K562 (cell line): ENCODE measurements at regions not wholly inside any gene's neighbourhood (a gene's known extent, or its start where the extent isn't known, plus 50 kb on each side); places are given as distances from the start of the nearest gene placed in this dataset.

Experiments
- ATAC-seq: fragments of 200-7000 bp; cut with Tn5 transposase; 3 replicates; pipeline ENCODE4 v1.9.1; 2020; ENCODE audit warnings: moderate library complexity
- BruUV-seq: library from RNA; stranded (reverse); fragments of 400-500 nt; replicated peaks from 2 replicates; lab custom pipeline; 2021; lab: Mats Ljungman, UMichigan
- CTCF ChIA-PET: fragments of 300-600 bp; formaldehyde crosslinking; extraction: SDS; loops from one replicate; lab custom pipeline; 2021; ENCODE audit warnings: low intra/inter-chr PET ratio; lab: Yijun Ruan, JAX
- POLR2A ChIA-PET: fragments of 300-600, 350-650 bp; sonication (Branson Sonifier 250); formaldehyde crosslinking; extraction: SDS; loops from one replicate; lab custom pipeline; 2021; ENCODE audit warnings: antibody characterized with exemption, inconsistent platforms; lab: Yijun Ruan, JAX
- DNase-seq, 4 experiments: peaks; one replicate each; pipeline versions ENCODE4 v3.0.0 to v3.0.0-alpha.2; 2011 to 2018; ENCODE audit warnings: low spot score in 3 of 4, mixed read lengths in 3 of 4; ENCODE audit errors: extremely low read depth in 1 of 4
- FAIRE-seq: peaks from 2 replicates; lab custom pipeline; 2011; peaks lifted over from hg19 to GRCh38; lab: Jason Lieb, UNC
- H2AFZ ChIP-seq: 2 replicates; pipeline ENCODE4 v1.6.0; 2011; ENCODE audit warnings: low read depth, low read length, control low read depth, inconsistent platforms
- H3K27ac ChIP-seq: fragments of 200-600 bp; 3 replicates; pipeline ENCODE4 v1.8.0; 2011; ENCODE audit warnings: low read depth, mild to moderate bottlenecking, control low read depth, inconsistent platforms, low read length, moderate library complexity, mixed read lengths; ENCODE audit errors: extremely low read depth
- H3K27me3 ChIP-seq, 2 experiments: fragments of 300-600 bp in 1 of 2; 2 replicates in 1 of 2; 3 replicates in 1 of 2; pipeline versions ENCODE4 v1.6.0 to v1.8.0; 2011; ENCODE audit warnings: inconsistent platforms in 2 of 2, low read length in 2 of 2, mild to moderate bottlenecking in 1 of 2, mixed read lengths in 1 of 2, moderate library complexity in 1 of 2; ENCODE audit not compliant: control insufficient read depth in 2 of 2, insufficient read depth in 2 of 2
- H3K36me3 ChIP-seq: fragments of 300-600 bp; 3 replicates; pipeline ENCODE4 v1.8.0; 2011; ENCODE audit warnings: mild to moderate bottlenecking, low read length, inconsistent platforms; ENCODE audit not compliant: control insufficient read depth, insufficient read depth
- H3K4me1 ChIP-seq, 2 experiments: fragments of 200-600 bp in 1 of 2; replicated peaks in 1 of 2; 2 replicates in 1 of 2; 3 replicates in 1 of 2; pipeline versions ENCODE4 v1.5.1 to v1.8.0; 2011; ENCODE audit warnings: inconsistent platforms in 2 of 2, low read length in 2 of 2, mild to moderate bottlenecking in 1 of 2, mixed read lengths in 1 of 2, moderate library complexity in 1 of 2; ENCODE audit not compliant: control insufficient read depth in 2 of 2, insufficient read depth in 2 of 2
- H3K4me2 ChIP-seq: 2 replicates; pipeline ENCODE4 v1.6.1; 2011; ENCODE audit warnings: low read length, control low read depth, inconsistent platforms, mixed read lengths; ENCODE audit not compliant: insufficient read depth
- H3K4me3 ChIP-seq: fragments of 200-600 bp; sonication (generic), shearing (Covaris generic); 2 replicates; pipeline ENCODE4 v1.5.1; 2016; ENCODE audit warnings: control low read depth, inconsistent platforms
- H3K79me2 ChIP-seq: fragments of 200-600 bp; 3 replicates; pipeline ENCODE4 v1.8.0; 2011; ENCODE audit warnings: low read length, inconsistent platforms; ENCODE audit not compliant: control insufficient read depth, insufficient read depth
- H3K9ac ChIP-seq, 2 experiments: 2 replicates each; pipeline versions ENCODE4 v1.6.0 to v1.6.1; 2011; ENCODE audit warnings: low read depth in 2 of 2, low read length in 2 of 2, control low read depth in 1 of 2, inconsistent platforms in 1 of 2, mild to moderate bottlenecking in 1 of 2, mixed read lengths in 1 of 2; ENCODE audit not compliant: insufficient read depth in 1 of 2
- H3K9me1 ChIP-seq: one replicate; pipeline ENCODE4 v1.6.0; 2011; ENCODE audit warnings: inconsistent platforms, mild to moderate bottlenecking, low read length, moderate library complexity; ENCODE audit not compliant: control insufficient read depth, insufficient read depth
- H3K9me3 ChIP-seq: replicated peaks from 2 replicates; pipeline ENCODE4 v1.5.1; 2011; ENCODE audit warnings: low read depth, low read length, inconsistent platforms; ENCODE audit not compliant: control insufficient read depth, insufficient read depth
- H4K20me1 ChIP-seq: replicated peaks from 2 replicates; pipeline ENCODE4 v1.6.1; 2011; ENCODE audit warnings: low read length, inconsistent platforms, mixed read lengths; ENCODE audit not compliant: control insufficient read depth, insufficient read depth
- ATF4 ChIP-seq: fragments of 450-650 bp; formaldehyde crosslinking; IDR thresholded peaks from 2 replicates; pipeline ENCODE4 v1.4.0; 2022; ENCODE audit warnings: mild to moderate bottlenecking, moderate library complexity
- CBX3 ChIP-seq, 2 experiments: IDR thresholded peaks; 1 replicate in 1 of 2; 2 replicates in 1 of 2; pipeline ENCODE4 v1.6.1; 2012; ENCODE audit warnings: inconsistent platforms in 2 of 2, low read length in 2 of 2, borderline replicate concordance in 1 of 2, control low read depth in 1 of 2
- CCNT2 ChIP-seq: IDR thresholded peaks from 2 replicates; pipeline ENCODE4 v1.6.1; 2011; ENCODE audit warnings: borderline replicate concordance, low read depth, mild to moderate bottlenecking, moderate library complexity, mixed read lengths, low read length; ENCODE audit not compliant: insufficient read length; ENCODE audit errors: extremely low read depth
- GTF2A2 ChIP-seq: IDR thresholded peaks from 2 replicates; pipeline ENCODE4 v1.6.1; 2016; ENCODE audit warnings: mild to moderate bottlenecking, missing genetic modification characterization, missing compliant biosample characterization
- KLF6 ChIP-seq: fragments of 250-450 bp; sonication (Bioruptor Pico); IDR thresholded peaks from 2 replicates; pipeline ENCODE4 v1.4.0; 2020; ENCODE audit warnings: mild to moderate bottlenecking, moderate library complexity, borderline replicate concordance
- NCOA1 ChIP-seq: fragments of 450-650 bp; IDR thresholded peaks from 2 replicates; pipeline ENCODE4 v1.6.1; 2016; ENCODE audit warnings: low read depth
- NFYB ChIP-seq: IDR thresholded peaks from 2 replicates; pipeline ENCODE4 v1.6.1; 2011; ENCODE audit warnings: mild to moderate bottlenecking, moderate library complexity; ENCODE audit not compliant: insufficient read length; ENCODE audit errors: extremely low read depth
- POLR3G ChIP-seq: IDR thresholded peaks from 2 replicates; pipeline ENCODE4 v1.6.1; 2011; ENCODE audit not compliant: insufficient read length, insufficient replicate concordance; ENCODE audit errors: extremely low read depth
- PTBP1 ChIP-seq: fragments of 200-400 bp; formaldehyde crosslinking; IDR thresholded peaks from 2 replicates; pipeline ENCODE4 v1.6.1; 2017; ENCODE audit warnings: low read depth, low read length
- RBBP5 ChIP-seq: fragments of 200-600 bp; sonication (generic); IDR thresholded peaks from 2 replicates; pipeline ENCODE4 v1.6.1; 2012; ENCODE audit warnings: borderline replicate concordance, mild to moderate bottlenecking, low read length, control low read depth, inconsistent platforms; ENCODE audit not compliant: insufficient read depth, poor library complexity, severe bottlenecking
- SAP30 ChIP-seq: fragments of 200-600 bp; sonication (generic); IDR thresholded peaks from 2 replicates; pipeline ENCODE4 v1.6.1; 2012; ENCODE audit warnings: borderline replicate concordance, low read depth, mild to moderate bottlenecking, moderate library complexity, low read length, control low read depth, inconsistent platforms; ENCODE audit not compliant: insufficient read depth, poor library complexity, severe bottlenecking
- TAF7 ChIP-seq: fragments of 450-650 bp; IDR thresholded peaks from 2 replicates; pipeline ENCODE4 v1.6.1; 2016; ENCODE audit warnings: missing genetic modification characterization, missing compliant biosample characterization
- ZBED1 ChIP-seq: IDR thresholded peaks from 2 replicates; pipeline ENCODE4 v1.6.1; 2014
- ZBTB5 ChIP-seq: fragments of 450-650 bp; IDR thresholded peaks from 2 replicates; pipeline ENCODE4 v1.6.1; 2017; ENCODE audit warnings: antibody characterized with exemption
- ZFP30 ChIP-seq: fragments of 250-450 bp; sonication (Bioruptor Pico); IDR thresholded peaks from 2 replicates; pipeline ENCODE4 v1.8.0; 2022; ENCODE audit warnings: moderate library complexity, mild to moderate bottlenecking, inconsistent platforms, borderline replicate concordance
- ZKSCAN3 ChIP-seq: fragments of 250-450 bp; sonication (Bioruptor Pico); IDR thresholded peaks from 2 replicates; pipeline ENCODE4 v1.4.0; 2020
- ZNF133 ChIP-seq: fragments of 250-450 bp; sonication (Bioruptor Pico); IDR thresholded peaks from 2 replicates; pipeline ENCODE4 v1.4.0; 2020; ENCODE audit warnings: mild to moderate bottlenecking
- ZNF561 ChIP-seq: fragments of 450-650 bp; formaldehyde crosslinking; conservative IDR thresholded peaks from 2 replicates; pipeline ENCODE4 v1.4.0; 2020; ENCODE audit warnings: mild to moderate bottlenecking, moderate library complexity
- ZSCAN32 ChIP-seq: fragments of 450-650 bp; formaldehyde crosslinking; IDR thresholded peaks from 2 replicates; pipeline ENCODE4 v1.4.0; 2020; ENCODE audit warnings: mild to moderate bottlenecking, moderate library complexity
- ZZZ3 ChIP-seq: fragments of 450-650 bp; IDR thresholded peaks from 2 replicates; pipeline ENCODE4 v1.6.1; 2016; ENCODE audit warnings: antibody characterized with exemption, mild to moderate bottlenecking, moderate library complexity
- WGBS: fragments of 100-300 bp; shearing (Covaris generic); methylation state at CpG from one replicate; pipeline ENCODE4 v1.1.6; 2016; ENCODE audit warnings: low coverage, mixed read lengths; ENCODE audit not compliant: insufficient coverage; ENCODE audit errors: missing lambda C conversion rate; 5-methylcytosine and 5-hydroxymethylcytosine counted together
- in situ Hi-C: fragments of 300-500 bp; cut with MboI; formaldehyde crosslinking; loops from 4 replicates; pipeline ENCODE4 v1.15.0; 2018; ENCODE audit warnings: inconsistent platforms, mixed read lengths
- intact Hi-C: fragments of 100-400 bp; cut with micrococcal nuclease; formaldehyde crosslinking; loops from 2 replicates; pipeline ENCODE4 v1.14.2; 2022

GRCh38 chr4:56102601-56103000 lies 153.9 kb downstream of the CEP135 start:
- no TSS peak for BruUV-seq
- TF ChIP-seq ZZZ3 (no peak), SAP30 (no peak), ATF4 (CRISPR knock-in tag) (no peak), CCNT2 (no peak), NCOA1 (no peak), ZSCAN32 (no peak), PTBP1 (no peak), ZNF133 (no peak), GTF2A2 (tag) (no peak), RBBP5 (no peak), TAF7 (no peak), ZKSCAN3 (CRISPR knock-in tag) (no peak), ZBED1 (no peak), CBX3 (IDR thresholded peaks at IDR 0.05; ENCODE audit: borderline replicate concordance in 1 of 2, low read length in 2 of 2) (no peak), POLR3G (no peak), KLF6 (CRISPR knock-in tag) (no peak), NFYB (no peak), ZNF561 (CRISPR knock-in tag) (no peak), ZBTB5 (no peak), ZFP30 (CRISPR knock-in tag) (no peak)

More at GRCh38 chr4:56102601-56103000, 153.9 kb downstream of the CEP135 start:
- WGBS: 0% methylated on average over 5 of the region's 5 CpGs
- H3K27ac ChIP-seq: no peak overlapping the region
- no peaks in the 10 kb centered on the region for H3K9me1 ChIP-seq
- ChIA-PET CTCF (no interaction called here), POLR2A (interaction anchor here (0.7 kb wide), 1 partner anchor 32 kb away, joined by 4 read pairs; no protein-coding TSS in a partner anchor)
- H2AFZ ChIP-seq: no peak overlapping the region
- H3K9me3 ChIP-seq: no peaks in the 10 kb centered on the region
- no peak overlapping the region for H3K4me3 ChIP-seq
- H3K9ac ChIP-seq: no peak overlapping the region
- H3K36me3 ChIP-seq: no peaks in the 10 kb centered on the region
- H3K79me2 ChIP-seq: no peaks in the 10 kb centered on the region
- H3K4me1 ChIP-seq: no peaks in the 10 kb centered on the region; a peak in 1 of 5 replicates
- FAIRE-seq (no peak), ATAC-seq (no peak), DNase-seq (no peak)
- no peaks in the 10 kb centered on the region; the same call in 1 of the 2 replicates for H4K20me1 ChIP-seq
- intact Hi-C loops: no loop called here
- H3K27me3 ChIP-seq: peaks cover 20 to 33% of the 10 kb centered on the region in 2 experiments
- no peak overlapping the region for H3K4me2 ChIP-seq
- in situ Hi-C loops: no loop called here
